H9 (cell line): ENCODE measurements at regions not wholly inside any gene's neighbourhood (a gene's known extent, or its start where the extent isn't known, plus 50 kb on each side); places are given as distances from the start of the nearest gene placed in this dataset.

ENCODE experiments used
- DNase-seq: peaks from one replicate; pipeline ENCODE4 v3.0.0-alpha.2; 2017
- H2AFZ ChIP-seq: one replicate; pipeline ENCODE4 v1.6.1; 2013; ENCODE audit warnings: mild to moderate bottlenecking, low read length, control low read depth, moderate library complexity
- H2AK5ac ChIP-seq: 2 replicates; pipeline ENCODE4 v1.6.1; 2013; ENCODE audit warnings: low read length, control low read depth, mixed read lengths; ENCODE audit not compliant: insufficient read length
- H2BK120ac ChIP-seq: one replicate; pipeline ENCODE4 v1.6.1; 2013; ENCODE audit warnings: low read depth, mild to moderate bottlenecking, low read length, control low read depth, inconsistent platforms; ENCODE audit not compliant: poor library complexity, severe bottlenecking
- H2BK12ac ChIP-seq: 2 replicates; pipeline ENCODE4 v1.6.1; 2013; ENCODE audit warnings: low read length, control low read depth, mixed read lengths, low read depth; ENCODE audit not compliant: insufficient read length
- H2BK15ac ChIP-seq: 2 replicates; pipeline ENCODE4 v1.6.1; 2013; ENCODE audit warnings: low read depth, low read length, control low read depth
- H2BK20ac ChIP-seq: one replicate; pipeline ENCODE4 v1.6.1; 2013; ENCODE audit warnings: low read depth, mild to moderate bottlenecking, low read length, control low read depth, inconsistent platforms; ENCODE audit not compliant: poor library complexity, severe bottlenecking
- H2BK5ac ChIP-seq: 2 replicates; pipeline ENCODE4 v1.6.1; 2013; ENCODE audit warnings: low read length, control low read depth, mixed read lengths; ENCODE audit not compliant: insufficient read length
- H3K14ac ChIP-seq: 2 replicates; pipeline ENCODE4 v1.6.1; 2013; ENCODE audit warnings: low read length, control low read depth; ENCODE audit not compliant: insufficient read depth
- H3K18ac ChIP-seq: 2 replicates; pipeline ENCODE4 v1.6.1; 2013; ENCODE audit warnings: low read depth, mild to moderate bottlenecking, mixed read lengths, low read length, control low read depth; ENCODE audit not compliant: insufficient read length
- H3K23ac ChIP-seq: 2 replicates; pipeline ENCODE4 v1.6.1; 2013; ENCODE audit warnings: low read length, control low read depth, mixed read lengths, low read depth; ENCODE audit not compliant: insufficient read length
- H3K23me2 ChIP-seq: 2 replicates; pipeline ENCODE4 v1.6.1; 2013; ENCODE audit warnings: low read depth, mild to moderate bottlenecking, mixed read lengths, low read length, control low read depth; ENCODE audit not compliant: insufficient read length, poor library complexity, severe bottlenecking
- H3K27ac ChIP-seq: 2 replicates; pipeline ENCODE4 v1.5.1; 2013; ENCODE audit warnings: low read length, control low read depth, mixed read lengths, low read depth; ENCODE audit not compliant: insufficient read length
- H3K27me3 ChIP-seq: 2 replicates; pipeline ENCODE4 v1.6.1; 2013; ENCODE audit warnings: low read length, control low read depth, inconsistent platforms; ENCODE audit not compliant: insufficient read depth
- H3K4ac ChIP-seq: 2 replicates; pipeline ENCODE4 v1.6.1; 2013; ENCODE audit warnings: low read depth, mild to moderate bottlenecking, control low read depth, inconsistent platforms, low read length, moderate library complexity
- H3K4me1 ChIP-seq: 2 replicates; pipeline ENCODE4 v1.6.1; 2013; ENCODE audit warnings: low read length, control low read depth, inconsistent platforms; ENCODE audit not compliant: insufficient read depth
- H3K4me2 ChIP-seq: 2 replicates; pipeline ENCODE4 v1.6.1; 2013; ENCODE audit warnings: low read length, control low read depth, mixed read lengths; ENCODE audit not compliant: insufficient read length, insufficient read depth
- H3K56ac ChIP-seq: 2 replicates; pipeline ENCODE4 v1.6.1; 2013; ENCODE audit warnings: low read depth, mild to moderate bottlenecking, mixed read lengths, low read length, control low read depth; ENCODE audit not compliant: insufficient read length
- H3K79me1 ChIP-seq: 2 replicates; pipeline ENCODE4 v1.6.1; 2013; ENCODE audit warnings: low read depth, mild to moderate bottlenecking, moderate library complexity, low read length, control low read depth, inconsistent platforms; ENCODE audit not compliant: insufficient read depth, poor library complexity, severe bottlenecking
- H3K79me2 ChIP-seq: 2 replicates; pipeline ENCODE4 v1.6.1; 2013; ENCODE audit warnings: low read length, control low read depth, inconsistent platforms; ENCODE audit not compliant: insufficient read depth
- H3K9ac ChIP-seq: 2 replicates; pipeline ENCODE4 v1.6.1; 2013; ENCODE audit warnings: low read length, control low read depth, mixed read lengths; ENCODE audit not compliant: insufficient read length; ENCODE audit errors: extremely low read depth
- H3K9me3 ChIP-seq: one replicate; pipeline ENCODE4 v1.6.1; 2013; ENCODE audit warnings: low read depth, low read length, inconsistent platforms; ENCODE audit not compliant: control insufficient read depth
- H3T11ph ChIP-seq: one replicate; pipeline ENCODE4 v1.6.1; 2013; ENCODE audit warnings: mild to moderate bottlenecking, low read length, control low read depth, inconsistent platforms
- H4K20me1 ChIP-seq: one replicate; pipeline ENCODE4 v1.6.1; 2013; ENCODE audit not compliant: control insufficient read depth, insufficient read length, insufficient read depth
- H4K5ac ChIP-seq: 2 replicates; pipeline ENCODE4 v1.6.1; 2013; ENCODE audit warnings: low read depth, mild to moderate bottlenecking, mixed read lengths, low read length, control low read depth; ENCODE audit not compliant: insufficient read length
- H4K8ac ChIP-seq: replicated peaks from 2 replicates; pipeline ENCODE4 v1.6.1; 2013; ENCODE audit warnings: low read length, control low read depth, mixed read lengths, low read depth; ENCODE audit not compliant: insufficient read length
- H4K91ac ChIP-seq: 2 replicates; pipeline ENCODE4 v1.6.1; 2013; ENCODE audit warnings: low read depth, mild to moderate bottlenecking, moderate library complexity, mixed read lengths, low read length, control low read depth; ENCODE audit not compliant: insufficient read length
- H3K27ac Mint-ChIP-seq, 3 experiments: 2 replicates in 2 of 3; 3 replicates in 1 of 3; pipeline ENCODE4 v1.8.0; 2020 to 2021; ENCODE audit warnings: mixed read lengths in 3 of 3, mild to moderate bottlenecking in 1 of 3, moderate library complexity in 1 of 3
- H3K27me3 Mint-ChIP-seq: 2 replicates; pipeline ENCODE4 v1.8.0; 2021; ENCODE audit warnings: low read depth, mild to moderate bottlenecking, moderate library complexity, mixed read lengths
- H3K36me3 Mint-ChIP-seq, 3 experiments: 2 replicates in 2 of 3; 3 replicates in 1 of 3; pipeline ENCODE4 v1.8.0; 2020 to 2021; ENCODE audit warnings: low read depth in 3 of 3, mixed read lengths in 3 of 3; ENCODE audit not compliant: insufficient read depth in 1 of 3
- H3K4me1 Mint-ChIP-seq, 2 experiments: 2 replicates each; pipeline ENCODE4 v1.8.0; 2020; ENCODE audit warnings: mixed read lengths in 2 of 2
- H3K4me3 Mint-ChIP-seq, 2 experiments: 2 replicates in 1 of 2; 3 replicates in 1 of 2; pipeline ENCODE4 v1.8.0; 2020 to 2021; ENCODE audit warnings: mild to moderate bottlenecking in 2 of 2, mixed read lengths in 2 of 2, moderate library complexity in 1 of 2
- H3K9me3 Mint-ChIP-seq, 2 experiments: 2 replicates in 1 of 2; 3 replicates in 1 of 2; pipeline ENCODE4 v1.8.0; 2020; ENCODE audit warnings: mild to moderate bottlenecking in 2 of 2, mixed read lengths in 2 of 2, moderate library complexity in 1 of 2
- CTCF ChIP-seq: fragments of 200-600 bp; sonication (generic); conservative IDR thresholded peaks from 3 replicates; pipeline ENCODE4 v1.8.0; 2021; ENCODE audit warnings: antibody characterized with exemption, mild to moderate bottlenecking
- WGBS: extraction: QIAGEN DNeasy Blood & Tissue Kit; methylation state at CpG from one replicate; pipeline ENCODE4 v1.1.7; 2013; ENCODE audit warnings: missing lambda C conversion rate, low lambda C conversion rate, mixed read lengths; ENCODE audit not compliant: insufficient read length; ENCODE audit errors: extremely low coverage; 5-methylcytosine and 5-hydroxymethylcytosine counted together

DNA sequence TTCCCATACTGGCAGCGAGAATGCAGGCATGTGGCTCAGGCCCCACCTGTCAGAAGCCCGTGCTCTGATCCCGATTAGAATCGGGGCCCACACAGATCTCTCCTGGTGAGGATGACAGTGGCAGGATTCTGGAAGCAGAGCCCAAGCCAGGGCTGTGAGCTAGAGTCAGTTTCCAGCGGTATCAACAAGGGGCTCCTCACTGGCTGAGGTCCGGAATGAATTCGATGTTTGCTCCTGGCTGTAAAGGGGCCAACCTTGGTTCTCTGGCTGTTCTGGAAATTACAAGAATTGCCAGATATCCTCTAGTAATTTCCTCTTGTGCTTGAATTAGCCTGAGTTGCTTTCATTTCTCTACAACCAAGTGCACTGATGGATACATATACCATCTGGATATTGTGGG, 129.1 kb upstream of the SPRY4 start:
- H3K23ac ChIP-seq: no peak overlapping the region
- no peak for DNase-seq

More for the DNA sequence above, 129.1 kb upstream of the SPRY4 start:
- WGBS: no CpG with 5 or more reads among the region's 7 CpGs
- Mint-ChIP-seq H3K4me1 (no peaks in the 10 kb centered on the region), H3K27ac (no peak overlapping the region), H3K36me3 (peaks cover 2 to 7% (median 6%) of the 10 kb centered on the region in 3 experiments; a peak in 6 of 7 replicates), H3K27me3 (no peaks in the 10 kb centered on the region), H3K4me3 (no peak overlapping the region), H3K9me3 (peaks cover 3 to 16% of the 10 kb centered on the region in 2 experiments; a peak in 4 of 5 replicates)
- no peaks in the 10 kb centered on the region for H3K23me2 ChIP-seq
- TF ChIP-seq CTCF: no peak
- no peak overlapping the region for H2BK12ac ChIP-seq
- no peak overlapping the region for H4K8ac ChIP-seq
- H2AK5ac ChIP-seq: no peak overlapping the region
- no peaks in the 10 kb centered on the region for H3K9me3 ChIP-seq
- no peak overlapping the region for H3T11ph ChIP-seq
- no peak overlapping the region for H2BK120ac ChIP-seq
- H3K18ac ChIP-seq: no peak overlapping the region
- no peak overlapping the region for H3K56ac ChIP-seq
- no peak overlapping the region for H2AFZ ChIP-seq
- H3K79me1 ChIP-seq: no peaks in the 10 kb centered on the region
- no peaks in the 10 kb centered on the region for H4K20me1 ChIP-seq
- no peaks in the 10 kb centered on the region for H3K27me3 ChIP-seq
- no peak overlapping the region for H3K9ac ChIP-seq
- no peak overlapping the region for H3K27ac ChIP-seq
- H4K91ac ChIP-seq: no peak overlapping the region
- no peaks in the 10 kb centered on the region for H3K79me2 ChIP-seq
- H3K4me2 ChIP-seq: no peak overlapping the region
- no peak overlapping the region for H3K4ac ChIP-seq
- H2BK15ac ChIP-seq: no peak overlapping the region
- H3K4me1 ChIP-seq: no peaks in the 10 kb centered on the region
- no peak overlapping the region for H2BK5ac ChIP-seq
- H2BK20ac ChIP-seq: no peak overlapping the region
- no peak overlapping the region for H4K5ac ChIP-seq
- H3K14ac ChIP-seq: no peak overlapping the region
